GM19099 (cell line): ENCODE measurements at regions not wholly inside any gene's neighbourhood (a gene's known extent, or its start where the extent isn't known, plus 50 kb on each side); places are given as distances from the start of the nearest gene placed in this dataset.

Experiments used
- POLR2A ChIP-seq: IDR thresholded peaks from 3 replicates; pipeline ENCODE4 v1.6.1; 2011; ENCODE audit warnings: low read depth; ENCODE audit not compliant: insufficient read length; ENCODE audit errors: extremely low read depth

DNA sequence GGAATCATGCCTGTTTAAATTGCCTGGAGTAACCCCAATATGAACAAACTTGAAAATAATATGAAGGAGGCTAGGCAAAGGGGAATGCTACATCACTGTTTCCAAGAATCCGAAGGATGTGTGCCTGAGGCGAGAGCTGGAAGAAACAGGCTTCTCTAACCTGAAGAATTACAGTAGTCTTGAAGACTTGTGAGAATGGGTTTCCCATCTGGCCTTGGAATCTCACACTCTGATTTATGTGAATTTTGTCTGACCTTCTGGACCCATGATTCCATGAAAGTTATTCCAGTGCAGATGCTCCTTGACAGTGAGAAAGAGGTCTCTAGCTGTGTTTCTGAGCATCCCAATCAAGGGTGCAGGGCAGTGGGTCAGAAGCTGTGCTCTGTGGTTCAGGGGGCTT lies 122.1 kb upstream of the PARP11 start:
- TF ChIP-seq POLR2A, result no peak

DNA sequence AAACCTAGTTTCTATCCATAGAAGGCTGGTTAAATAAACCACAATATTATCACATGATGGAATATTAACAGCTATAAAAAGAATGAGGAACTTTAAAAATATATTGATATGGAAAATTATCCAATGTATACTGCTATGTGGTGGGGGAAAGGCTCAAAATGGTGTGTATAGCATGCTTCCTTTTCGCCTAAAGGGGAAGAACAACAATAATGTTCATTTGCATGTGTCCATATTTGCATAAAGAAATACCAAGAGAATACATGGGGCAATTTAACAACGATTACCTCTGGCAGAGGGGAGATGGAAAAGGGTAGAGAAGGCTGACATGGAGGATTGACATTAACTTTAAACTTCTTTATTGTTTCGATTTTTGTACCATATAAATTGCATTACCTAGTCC lies 121.3 kb upstream of the PARP11 start:
- no peak for TF ChIP-seq POLR2A

DNA sequence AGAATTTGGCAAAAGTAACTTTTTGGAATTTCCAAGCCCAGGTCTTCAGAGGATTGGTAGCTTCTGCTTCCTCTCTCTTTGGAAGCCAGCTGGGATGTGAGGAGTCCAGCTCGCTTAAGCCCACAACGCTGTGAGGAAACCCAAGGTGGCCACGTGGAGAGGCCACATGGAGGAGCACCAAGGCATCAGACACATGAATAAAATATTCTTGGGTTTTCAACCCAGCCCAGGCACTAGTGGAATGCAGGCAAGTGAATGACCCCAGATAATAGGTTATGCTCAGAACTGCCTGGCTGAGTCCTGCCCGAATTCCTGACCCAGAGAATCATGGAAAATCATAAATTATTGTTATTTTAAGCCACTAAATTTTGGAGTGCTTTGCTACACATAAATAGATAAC lies 119.7 kb upstream of the PARP11 start:
- TF ChIP-seq POLR2A, result no peak

DNA sequence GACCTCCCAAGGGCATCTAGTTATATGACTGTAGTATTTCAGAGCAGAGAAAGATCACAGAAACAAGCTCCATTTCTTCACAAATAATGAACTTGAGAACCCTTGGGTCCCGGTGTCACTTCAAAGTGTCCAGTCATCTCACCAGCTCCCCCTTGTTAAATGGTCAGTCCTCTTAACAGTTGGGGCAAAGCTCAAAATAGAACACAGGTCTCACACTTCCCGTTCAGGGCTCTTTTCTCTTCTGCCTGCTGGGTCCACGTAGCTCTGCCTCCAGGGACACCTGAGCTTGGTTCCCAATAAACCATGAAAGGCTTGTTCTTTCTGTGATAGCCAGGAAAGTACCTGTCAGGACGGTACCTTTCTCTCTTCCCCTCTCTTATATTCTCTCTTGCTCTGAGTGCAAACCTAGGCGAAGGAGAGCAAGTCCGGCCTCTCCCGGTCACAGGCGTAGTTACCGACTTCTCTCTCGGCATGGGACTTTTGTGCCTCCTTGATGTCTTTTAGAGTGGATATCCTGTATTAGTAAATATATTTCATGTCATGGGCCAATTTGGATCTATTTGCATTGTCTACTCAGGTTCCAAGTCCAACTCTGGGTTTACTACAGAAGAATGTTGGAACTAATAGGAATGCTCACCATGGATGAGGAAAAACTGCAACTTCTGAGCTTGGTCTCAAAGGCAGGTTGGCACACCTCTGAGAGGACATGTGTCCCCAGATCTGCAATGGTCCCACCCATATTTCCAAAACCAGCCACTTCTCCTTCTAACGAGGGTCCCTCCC lies 118.8 kb upstream of the PARP11 start:
- TF ChIP-seq POLR2A, result no peak

DNA sequence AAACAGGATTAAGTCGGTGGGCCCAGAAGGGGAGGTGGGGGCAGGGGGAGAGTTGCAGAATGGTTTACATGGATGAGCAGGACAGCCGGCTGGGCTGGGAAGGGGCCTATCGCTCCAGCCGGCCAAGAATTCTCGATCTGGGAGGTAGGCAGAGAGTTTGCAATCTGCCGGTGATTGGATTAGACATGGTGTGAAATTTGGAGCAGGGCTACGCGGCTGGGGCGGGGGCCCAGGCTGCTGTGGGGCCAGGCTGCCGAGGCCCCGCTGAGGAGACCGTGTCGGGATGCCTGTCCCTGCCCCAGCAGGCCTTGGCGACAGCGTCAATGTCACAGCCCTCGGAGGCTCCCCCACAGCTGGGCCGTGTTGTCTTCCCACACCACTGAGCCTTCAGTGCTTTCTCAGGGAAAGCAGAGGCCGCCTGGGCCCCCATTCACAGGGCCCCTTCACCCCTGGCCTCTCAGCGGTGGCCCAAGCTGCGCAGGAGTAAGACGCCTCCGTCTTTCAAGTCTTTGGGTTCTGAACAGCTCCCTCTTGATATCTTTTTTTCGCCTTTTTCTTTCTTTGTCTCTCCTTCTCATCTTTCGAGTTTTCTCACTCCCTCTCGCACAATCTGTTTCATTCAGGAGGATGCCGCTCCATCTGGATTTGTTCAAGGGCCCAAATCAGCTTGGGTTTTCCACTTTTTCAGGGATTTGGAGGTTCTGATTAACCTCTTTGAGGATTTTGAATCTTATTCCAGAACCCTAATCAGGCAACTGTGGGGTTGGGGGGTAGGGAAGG lies 117.5 kb upstream of the PARP11 start:
- TF ChIP-seq POLR2A, result no peak

DNA sequence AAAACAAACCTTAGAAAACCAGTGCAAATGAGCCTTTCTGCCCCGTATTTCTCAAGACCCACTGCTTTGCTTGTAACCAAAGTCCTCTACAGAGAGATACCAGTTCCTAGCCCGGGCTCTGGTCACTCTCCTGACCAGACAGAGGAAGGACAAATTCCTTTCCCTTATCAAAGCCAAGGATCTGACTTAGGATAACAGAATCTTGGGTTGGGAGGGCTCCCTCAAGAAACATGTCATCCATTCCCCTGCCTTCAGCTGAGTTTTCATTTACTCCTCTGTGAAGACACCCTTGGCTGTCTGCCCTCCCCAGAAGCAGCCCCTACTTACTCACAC lies 116.0 kb upstream of the PARP11 start:
- no peak for TF ChIP-seq POLR2A

DNA sequence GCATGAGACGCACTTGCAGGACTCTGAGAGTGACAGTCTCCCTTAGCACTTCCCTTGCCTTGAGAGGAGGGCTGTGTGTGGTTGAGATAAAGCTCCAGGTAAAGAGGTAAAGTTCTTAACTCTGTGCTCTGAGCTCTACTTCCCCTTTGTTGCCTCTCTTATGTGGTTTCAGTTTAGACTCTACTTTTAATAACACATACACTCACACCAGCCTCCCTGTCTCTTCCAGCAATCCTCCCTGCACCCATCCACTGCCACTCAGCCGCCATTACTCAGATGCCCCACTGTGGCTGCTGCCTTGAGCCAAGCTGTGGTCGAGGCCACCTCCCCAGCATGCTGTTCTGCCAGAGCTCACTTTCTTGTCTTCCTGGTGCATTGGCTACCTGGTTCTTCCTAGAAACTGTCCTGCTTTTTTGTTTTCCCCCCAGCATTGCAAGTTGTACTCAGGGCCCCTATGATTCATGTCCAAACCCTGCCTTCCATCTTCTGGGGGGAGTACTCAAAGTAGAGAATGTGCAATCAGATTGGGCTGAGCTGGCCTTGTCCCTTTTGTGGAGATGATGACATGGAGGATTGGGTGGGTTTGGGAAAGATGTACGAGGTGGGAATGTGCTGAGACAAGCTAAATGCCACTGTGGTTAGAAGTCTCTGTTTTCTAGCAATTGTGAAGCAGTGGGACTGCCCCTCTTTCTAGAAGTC lies 115.5 kb upstream of the PARP11 start:
- no peak for TF ChIP-seq POLR2A

DNA sequence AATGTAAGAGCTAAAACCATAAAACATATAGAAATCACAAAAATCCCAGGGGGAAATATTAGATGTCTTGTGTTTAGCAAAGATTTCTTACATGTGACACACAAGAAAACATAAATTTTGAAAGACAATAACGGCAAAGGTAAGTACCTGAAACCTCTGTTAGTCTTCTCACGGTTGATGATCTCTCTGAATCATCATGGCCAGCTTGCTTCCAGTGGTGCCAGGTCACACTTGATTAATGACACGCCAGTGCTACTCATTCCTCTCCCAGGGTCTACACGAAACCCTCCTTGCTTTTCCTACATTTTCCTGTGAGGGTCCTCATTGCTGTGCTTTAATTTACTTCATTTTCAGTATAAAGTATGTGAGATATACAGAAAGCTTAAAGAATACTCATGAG lies 114.4 kb upstream of the PARP11 start:
- no peak for TF ChIP-seq POLR2A

DNA sequence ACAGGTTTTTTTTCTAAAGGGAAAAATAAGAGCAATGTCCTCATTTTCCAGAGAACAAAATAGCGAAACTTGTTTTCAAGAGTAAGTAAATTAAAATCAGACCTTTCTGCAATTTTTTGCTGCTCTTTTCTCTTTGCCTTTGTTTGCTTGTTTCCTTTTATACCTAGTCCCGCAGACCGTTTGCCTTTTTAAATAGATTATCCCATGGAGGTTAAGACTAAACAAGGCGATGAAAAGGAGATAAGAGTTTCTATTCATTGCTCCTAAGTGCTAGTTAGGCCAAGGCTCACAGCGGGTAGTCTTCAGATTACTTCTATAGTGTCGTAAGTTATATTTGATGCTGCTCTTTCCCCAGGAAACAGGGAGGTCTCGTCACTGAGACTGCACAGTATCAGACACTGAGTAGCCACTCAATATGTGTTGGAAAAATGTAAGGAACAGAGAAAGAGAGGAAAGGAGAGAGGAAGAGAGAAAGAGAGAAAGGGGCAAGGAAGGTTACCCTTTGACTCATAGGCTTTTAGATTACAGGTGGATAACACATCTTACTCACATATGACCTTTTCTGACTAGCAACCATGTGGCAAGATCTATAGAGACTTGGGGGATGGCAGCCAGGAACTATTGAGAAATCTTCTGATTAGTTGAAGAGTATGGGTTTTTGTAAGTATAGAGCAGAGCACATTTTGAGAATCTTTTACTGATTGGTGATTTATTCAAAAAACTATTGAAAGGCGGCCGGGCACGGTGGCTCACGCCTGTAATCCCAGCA lies 107.5 kb upstream of the PARP11 start:
- no peak for TF ChIP-seq POLR2A

DNA sequence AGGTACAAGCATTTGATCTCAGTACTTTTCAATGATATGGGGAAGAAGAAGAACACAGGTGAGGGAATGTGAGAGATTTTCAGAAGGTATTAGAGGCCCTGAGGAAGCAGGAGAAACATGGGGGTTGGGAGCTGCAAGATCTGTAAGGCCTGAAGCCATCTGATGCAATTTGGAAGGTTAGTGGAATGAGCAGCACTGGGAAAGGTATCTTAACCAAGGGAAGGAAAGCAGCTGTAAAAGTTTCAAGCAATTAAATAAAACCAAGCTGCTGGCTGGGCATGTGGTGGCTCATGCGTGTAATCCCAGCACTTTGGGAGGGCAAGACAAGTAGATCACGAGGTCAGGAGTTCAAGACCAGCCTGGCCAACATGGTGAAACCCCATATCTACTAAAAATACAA lies 104.4 kb upstream of the PARP11 start:
- no peak for TF ChIP-seq POLR2A

DNA sequence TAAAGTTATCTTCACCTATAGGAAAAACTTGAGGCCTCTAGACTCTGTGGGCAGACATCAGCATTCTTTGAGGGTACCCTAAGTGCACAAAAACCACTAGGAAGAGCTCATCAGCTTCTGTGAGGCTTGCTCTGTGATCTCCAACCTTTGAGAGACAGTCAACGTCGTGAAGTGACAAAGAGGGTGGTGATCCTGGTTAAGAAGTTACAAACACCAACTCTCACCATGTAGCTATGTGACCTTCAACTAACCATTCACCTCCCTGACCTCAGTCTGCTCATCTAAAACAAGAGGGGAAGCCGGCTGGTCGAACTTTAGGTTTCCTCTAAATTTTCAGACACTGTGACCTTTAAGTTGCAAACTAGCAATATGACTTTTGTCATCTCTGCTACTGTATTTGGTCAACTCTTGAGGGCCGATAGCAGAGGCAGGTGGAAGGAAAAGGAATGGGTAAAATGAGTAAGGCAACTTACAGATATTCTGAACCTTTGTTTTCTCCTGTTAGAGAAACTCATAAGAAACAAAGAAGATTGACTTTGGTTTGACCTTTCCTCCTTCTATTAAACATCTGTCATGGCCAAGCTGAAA lies 103.2 kb upstream of the PARP11 start:
- no peak for TF ChIP-seq POLR2A

DNA sequence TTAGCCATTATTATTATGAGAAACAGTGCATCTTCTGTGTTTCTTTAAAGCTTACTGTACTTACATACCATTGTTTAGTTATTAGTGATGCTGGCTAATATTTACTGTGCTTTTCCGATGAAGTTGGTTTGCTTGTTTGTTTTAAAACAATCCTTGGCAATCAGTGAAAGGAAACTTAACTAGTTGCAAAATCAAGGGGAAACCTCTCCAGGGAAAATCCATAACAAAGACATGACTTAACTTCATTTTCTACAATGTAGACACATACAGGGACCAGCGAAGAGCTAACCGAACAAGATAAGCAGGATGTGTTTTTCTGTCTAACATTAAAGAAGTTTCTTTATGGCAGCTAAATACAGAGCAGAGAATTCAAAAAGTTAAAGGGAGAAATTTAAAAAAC lies 102.5 kb upstream of the PARP11 start:
- no peak for TF ChIP-seq POLR2A

DNA sequence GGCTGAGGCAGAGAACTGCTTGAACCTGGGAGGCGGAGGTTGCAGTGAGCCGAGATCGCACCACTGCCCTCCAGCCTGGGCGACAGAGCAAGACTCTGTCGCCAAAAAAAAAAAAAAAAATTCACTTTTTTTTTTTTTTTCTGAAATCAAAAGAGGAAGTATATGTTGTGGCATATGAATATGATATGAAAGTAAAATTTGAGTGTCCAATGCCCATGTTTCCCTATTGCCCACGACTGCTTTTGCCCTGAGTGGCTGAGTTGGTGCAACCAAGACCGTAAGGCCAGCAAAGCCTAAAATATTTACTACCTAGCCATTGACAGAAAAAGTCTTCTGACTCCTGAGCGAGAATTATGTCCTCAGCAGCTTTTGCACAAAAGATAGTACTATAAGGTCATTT lies 101.7 kb upstream of the PARP11 start:
- TF ChIP-seq POLR2A, result no peak

DNA sequence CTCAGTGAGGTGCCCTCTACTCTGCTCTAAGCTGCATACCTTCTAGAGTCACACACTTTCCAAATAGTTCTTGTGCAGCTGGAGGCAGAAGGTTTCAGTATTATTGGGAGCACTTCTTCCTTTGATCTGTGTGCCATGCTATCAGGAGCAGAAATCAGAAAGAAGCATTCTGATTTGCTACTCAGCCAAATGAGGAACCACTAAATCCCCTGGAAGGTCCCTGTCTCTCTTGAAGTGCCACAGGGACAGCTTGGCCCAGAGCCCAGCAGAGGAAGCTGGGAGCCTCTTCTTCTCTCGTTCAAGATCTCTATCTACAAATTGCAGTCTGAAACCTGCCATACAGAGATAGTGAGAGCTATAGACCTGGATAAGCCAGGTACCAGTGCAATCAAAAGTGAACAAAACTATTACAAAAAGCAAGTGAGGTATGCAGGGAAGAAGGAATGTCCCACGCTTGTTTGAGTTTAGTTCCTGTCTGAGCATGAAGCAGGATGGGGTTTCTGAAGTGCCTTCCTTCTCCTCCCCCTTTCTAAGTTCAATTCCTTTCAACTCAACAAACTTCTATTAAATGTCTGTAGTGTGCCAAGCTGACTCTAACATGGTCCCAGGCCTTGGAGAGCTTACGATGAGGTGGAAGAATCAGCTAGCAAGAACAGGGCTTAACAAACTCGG lies 100.9 kb upstream of the PARP11 start:
- no peak for TF ChIP-seq POLR2A
